ENCODE measurements at regions not wholly inside any gene's neighbourhood (a gene's known extent, or its start where the extent isn't known, plus 50 kb on each side); places are given as distances from the start of the nearest gene placed in this dataset.

DNA sequence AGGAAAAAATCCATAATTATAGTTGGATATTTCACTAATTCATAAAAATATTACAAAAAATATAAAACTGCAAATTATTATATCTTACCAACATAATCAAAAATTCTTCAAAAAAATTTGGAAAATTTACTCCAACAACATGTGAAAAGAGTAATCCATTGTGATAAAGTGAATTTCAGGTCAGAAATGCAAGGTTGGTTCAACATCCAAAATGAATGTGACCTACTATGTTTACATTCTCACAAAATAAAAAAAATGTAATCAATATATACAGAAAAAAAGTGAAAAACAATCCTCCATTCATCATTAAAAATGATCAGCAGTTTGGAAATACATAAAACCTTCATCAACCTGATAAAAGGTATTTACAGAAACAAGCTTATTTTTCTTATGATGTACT is 1252.2 kb downstream of the JRKL start:
- TF ChIP-seq FOXA1 (IDR thresholded peaks at IDR 0.05) (no peak), SUZ12 (IDR thresholded peaks at IDR 0.05) (no peak), TARDBP (IDR thresholded peaks at IDR 0.05) (no peak)
